Uterus (tissue), 2 donors: ENCODE measurements at regions not wholly inside any gene's neighbourhood (a gene's known extent, or its start where the extent isn't known, plus 50 kb on each side); places are given as distances from the start of the nearest gene placed in this dataset.

Source experiments
- CTCF ChIP-seq, 4 experiments: fragments of 200-600 bp in 2 of 4; fragments of 450-650 bp in 2 of 4; sonication (generic) in 2 of 4; IDR thresholded peaks; one replicate each; pipeline ENCODE4 v1.5.1; 2016 to 2019; ENCODE audit warnings: antibody characterized with exemption in 4 of 4, mild to moderate bottlenecking in 2 of 4, moderate library complexity in 1 of 4
- POLR2A ChIP-seq, 2 donors: fragments of 450-650 bp; IDR thresholded peaks; one replicate each; pipeline ENCODE4 v1.6.1; 2016; ENCODE audit warnings: antibody characterized with exemption in 2 of 2, mild to moderate bottlenecking in 1 of 2, moderate library complexity in 1 of 2

DNA sequence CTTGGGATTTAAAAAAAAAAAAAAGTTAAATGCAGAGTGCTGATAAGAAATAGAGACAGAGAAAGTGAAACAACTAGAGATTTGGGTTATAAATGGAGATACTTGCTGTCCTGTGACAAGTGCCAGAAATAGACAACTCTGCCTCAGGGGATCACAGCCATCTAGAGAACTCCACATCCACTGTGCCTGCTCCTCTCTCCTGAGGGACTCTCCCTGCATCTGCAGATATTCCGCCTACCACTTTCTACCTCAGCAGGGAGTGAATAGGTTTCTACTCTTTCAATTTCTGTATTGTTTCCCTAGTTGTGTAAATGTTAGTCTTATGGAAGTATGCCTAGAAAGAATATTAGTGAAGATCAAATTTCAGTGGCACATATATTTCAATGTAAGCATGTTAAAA lies 307.2 kb downstream of the HTR1A start:
- TF ChIP-seq CTCF (IDR thresholded peaks at IDR 0.05): no peak
- TF ChIP-seq POLR2A (IDR thresholded peaks at IDR 0.05): no peak
